Right lobe of liver (tissue), 4 donors: ENCODE measurements at regions not wholly inside any gene's neighbourhood (a gene's known extent, or its start where the extent isn't known, plus 50 kb on each side); places are given as distances from the start of the nearest gene placed in this dataset.

Experiments
- POLR2A ChIP-seq: fragments of 450-650 bp; IDR thresholded peaks from one replicate; pipeline ENCODE4 v1.6.1; 2017; ENCODE audit warnings: antibody characterized with exemption, mild to moderate bottlenecking
- TF ChIP-seq, protein P1 (sequence below), 4 donors: fragments of 200-600 bp in 3 of 4; fragments of 450-650 bp in 1 of 4; IDR thresholded peaks; one replicate each; pipeline versions ENCODE4 v1.5.1 to v1.8.0; 2016 to 2022; ENCODE audit warnings: antibody characterized with exemption in 4 of 4, mild to moderate bottlenecking in 2 of 4
- donor health status: DM: no; HTN: no; CAD: no.
- donor health status: DM: no; HTN: no; CAD: no.
- donor health status: DM: no; HTN: yes; CAD: no.

DNA sequence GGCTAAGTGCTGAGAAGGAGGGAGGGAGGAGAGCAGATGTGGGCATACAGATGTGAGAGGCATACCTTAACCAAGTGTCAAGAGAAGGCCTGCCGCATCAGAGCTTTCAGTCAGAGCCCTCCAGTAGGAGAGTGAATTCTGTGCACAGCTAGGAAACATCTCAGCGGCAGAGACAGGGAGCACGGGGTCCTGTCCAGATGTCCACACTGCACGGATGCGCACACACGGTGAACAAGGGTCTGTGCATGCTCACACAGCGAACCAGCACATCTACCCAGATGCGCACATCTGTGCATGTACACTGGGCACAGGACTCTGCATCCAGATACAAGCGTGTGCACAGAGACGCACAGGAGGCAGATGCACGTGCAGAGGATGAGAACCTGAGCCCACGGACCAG lies 778.0 kb downstream of the BRD1 start:
- TF ChIP-seq POLR2A: no peak
- TF ChIP-seq, protein P1, sequence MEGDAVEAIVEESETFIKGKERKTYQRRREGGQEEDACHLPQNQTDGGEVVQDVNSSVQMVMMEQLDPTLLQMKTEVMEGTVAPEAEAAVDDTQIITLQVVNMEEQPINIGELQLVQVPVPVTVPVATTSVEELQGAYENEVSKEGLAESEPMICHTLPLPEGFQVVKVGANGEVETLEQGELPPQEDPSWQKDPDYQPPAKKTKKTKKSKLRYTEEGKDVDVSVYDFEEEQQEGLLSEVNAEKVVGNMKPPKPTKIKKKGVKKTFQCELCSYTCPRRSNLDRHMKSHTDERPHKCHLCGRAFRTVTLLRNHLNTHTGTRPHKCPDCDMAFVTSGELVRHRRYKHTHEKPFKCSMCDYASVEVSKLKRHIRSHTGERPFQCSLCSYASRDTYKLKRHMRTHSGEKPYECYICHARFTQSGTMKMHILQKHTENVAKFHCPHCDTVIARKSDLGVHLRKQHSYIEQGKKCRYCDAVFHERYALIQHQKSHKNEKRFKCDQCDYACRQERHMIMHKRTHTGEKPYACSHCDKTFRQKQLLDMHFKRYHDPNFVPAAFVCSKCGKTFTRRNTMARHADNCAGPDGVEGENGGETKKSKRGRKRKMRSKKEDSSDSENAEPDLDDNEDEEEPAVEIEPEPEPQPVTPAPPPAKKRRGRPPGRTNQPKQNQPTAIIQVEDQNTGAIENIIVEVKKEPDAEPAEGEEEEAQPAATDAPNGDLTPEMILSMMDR (IDR thresholded peaks at IDR 0.05): no peak
